HEK293 (cell line): ENCODE measurements at regions not wholly inside any gene's neighbourhood (a gene's known extent, or its start where the extent isn't known, plus 50 kb on each side); places are given as distances from the start of the nearest gene placed in this dataset.
"Not testable (repeated sequence)": the region's sequence is repeated elsewhere in the genome, so short reads cannot be mapped to it uniquely, and the experiment has no call there.

Experiments
- CTCF ChIA-PET: fragments of 350-600 bp; formaldehyde crosslinking; extraction: SDS; loops from one replicate; lab custom pipeline; 2021; ENCODE audit warnings: antibody characterized with exemption; lab: Yijun Ruan, JAX
- POLR2A ChIA-PET: fragments of 300-600 bp; formaldehyde crosslinking; extraction: SDS; loops from one replicate; lab custom pipeline; 2020; ENCODE audit warnings: antibody characterized with exemption, inconsistent platforms; lab: Yijun Ruan, JAX
- H3K27ac ChIP-seq: fragments of 200-500 bp; sonication (Bioruptor generic); 2 replicates; pipeline ENCODE4 v1.5.1; 2014; ENCODE audit warnings: low read depth, low read length, control low read depth, inconsistent platforms; ENCODE audit errors: extremely low read depth
- H3K36me3 ChIP-seq, 2 experiments: fragments of 200-500 bp in 1 of 2; sonication (Bioruptor generic) in 1 of 2; 1 replicate in 1 of 2; 2 replicates in 1 of 2; pipeline ENCODE4 v1.5.1; 2014 to 2017; ENCODE audit warnings: inconsistent platforms in 2 of 2, low read length in 2 of 2; ENCODE audit not compliant: control insufficient read depth in 2 of 2, insufficient read depth in 1 of 2
- H3K4me1 ChIP-seq: fragments of 200-500 bp; sonication (Bioruptor generic); 2 replicates; pipeline ENCODE4 v1.5.1; 2014; ENCODE audit warnings: mild to moderate bottlenecking, low read length, inconsistent platforms; ENCODE audit not compliant: control insufficient read depth, insufficient read depth
- H3K4me3 ChIP-seq: 2 replicates; pipeline ENCODE4 v1.5.1; 2011; ENCODE audit warnings: low read depth, mild to moderate bottlenecking, control low read depth, low read length, moderate library complexity
- H3K9me3 ChIP-seq: fragments of 200-500 bp; sonication (Bioruptor generic); 2 replicates; pipeline ENCODE4 v1.5.1; 2014; ENCODE audit warnings: low read depth, low read length, inconsistent platforms; ENCODE audit not compliant: control insufficient read depth, insufficient read depth
- HOXA7 ChIP-seq: sonication (generic); formaldehyde crosslinking; IDR thresholded peaks from 2 replicates; pipeline ENCODE4 v1.8.1; 2022; ENCODE audit warnings: missing genetic modification reagents, borderline replicate concordance
- KLF8 ChIP-seq: fragments of 450-650 bp; formaldehyde crosslinking; IDR thresholded peaks from 2 replicates; pipeline ENCODE4 v1.5.1; 2016; ENCODE audit warnings: missing biosample characterization, missing genetic modification characterization
- MEIS1 ChIP-seq: sonication (generic); formaldehyde crosslinking; IDR thresholded peaks from 2 replicates; pipeline ENCODE4 v1.8.1; 2022; ENCODE audit warnings: missing genetic modification reagents, mild to moderate bottlenecking, borderline replicate concordance
- MYNN ChIP-seq: fragments of 450-650 bp; formaldehyde crosslinking; IDR thresholded peaks from 2 replicates; pipeline ENCODE4 v1.5.1; 2016; ENCODE audit warnings: missing biosample characterization, missing genetic modification characterization, borderline replicate concordance
- SP7 ChIP-seq: fragments of 450-650 bp; formaldehyde crosslinking; IDR thresholded peaks from 2 replicates; pipeline ENCODE4 v1.5.1; 2016; ENCODE audit warnings: missing biosample characterization, missing genetic modification characterization
- TCF7L2 ChIP-seq: IDR thresholded peaks from 2 replicates; pipeline ENCODE4 v1.6.1; 2011; ENCODE audit warnings: low read depth, mild to moderate bottlenecking, inconsistent platforms, low read length, moderate library complexity, borderline replicate concordance
- WT1 ChIP-seq: fragments of 450-650 bp; formaldehyde crosslinking; IDR thresholded peaks from 2 replicates; pipeline ENCODE4 v1.5.1; 2016; ENCODE audit warnings: missing biosample characterization, missing genetic modification characterization
- ZBTB8A ChIP-seq: fragments of 450-650 bp; formaldehyde crosslinking; IDR thresholded peaks from 2 replicates; pipeline ENCODE4 v1.5.1; 2016; ENCODE audit warnings: missing biosample characterization, missing genetic modification characterization
- ZNF112 ChIP-seq: fragments of 450-650 bp; formaldehyde crosslinking; IDR thresholded peaks from 2 replicates; pipeline ENCODE4 v1.5.0; 2017; ENCODE audit warnings: missing biosample characterization, missing genetic modification characterization
- ZNF266 ChIP-seq: fragments of 450-650 bp; formaldehyde crosslinking; IDR thresholded peaks from 2 replicates; pipeline ENCODE4 v1.5.1; 2016; ENCODE audit warnings: missing biosample characterization, missing genetic modification characterization, low read depth
- ZNF292 ChIP-seq: fragments of 450-650 bp; formaldehyde crosslinking; IDR thresholded peaks from 2 replicates; pipeline ENCODE4 v1.5.1; 2016; ENCODE audit warnings: low read depth, missing biosample characterization, missing genetic modification characterization, borderline replicate concordance
- ZNF626 ChIP-seq: fragments of 450-650 bp; sonication (Bioruptor Pico); formaldehyde crosslinking; IDR thresholded peaks from 2 replicates; pipeline ENCODE4 v1.5.1; 2018; ENCODE audit warnings: missing biosample characterization, missing genetic modification characterization, inconsistent platforms
- ZNF664 ChIP-seq: fragments of 450-650 bp; formaldehyde crosslinking; IDR thresholded peaks from 2 replicates; pipeline ENCODE4 v1.5.1; 2016; ENCODE audit warnings: missing biosample characterization, missing genetic modification characterization
- ZNF701 ChIP-seq: fragments of 450-650 bp; formaldehyde crosslinking; IDR thresholded peaks from 2 replicates; pipeline ENCODE4 v1.5.1; 2016; ENCODE audit warnings: missing biosample characterization, missing genetic modification characterization
- ZNF747 ChIP-seq: fragments of 450-650 bp; formaldehyde crosslinking; IDR thresholded peaks from 2 replicates; pipeline ENCODE4 v1.5.1; 2016; ENCODE audit warnings: missing biosample characterization, missing genetic modification characterization
- ZNF76 ChIP-seq: fragments of 450-650 bp; formaldehyde crosslinking; IDR thresholded peaks from 2 replicates; pipeline ENCODE4; 2016; ENCODE audit warnings: low read depth, missing biosample characterization, missing genetic modification characterization, borderline replicate concordance
- ZSCAN16 ChIP-seq: fragments of 450-650 bp; formaldehyde crosslinking; IDR thresholded peaks from 2 replicates; pipeline ENCODE4 v1.5.1; 2016; ENCODE audit warnings: missing biosample characterization, missing genetic modification characterization
- TF ChIP-seq, protein P1 (sequence below): fragments of 450-650 bp; formaldehyde crosslinking; conservative IDR thresholded peaks from 2 replicates; pipeline ENCODE4 v1.5.1; 2016; ENCODE audit warnings: low read depth, missing biosample characterization, missing genetic modification characterization
- TF ChIP-seq, protein P2 (sequence below): fragments of 450-650 bp; formaldehyde crosslinking; IDR thresholded peaks from 2 replicates; pipeline ENCODE4 v1.5.1; 2016; ENCODE audit warnings: missing biosample characterization, missing genetic modification characterization
- TF ChIP-seq, protein P3 (sequence below): fragments of 450-650 bp; formaldehyde crosslinking; IDR thresholded peaks from 2 replicates; pipeline ENCODE4 v1.5.1; 2016; ENCODE audit warnings: missing biosample characterization, missing genetic modification characterization, borderline replicate concordance

DNA sequence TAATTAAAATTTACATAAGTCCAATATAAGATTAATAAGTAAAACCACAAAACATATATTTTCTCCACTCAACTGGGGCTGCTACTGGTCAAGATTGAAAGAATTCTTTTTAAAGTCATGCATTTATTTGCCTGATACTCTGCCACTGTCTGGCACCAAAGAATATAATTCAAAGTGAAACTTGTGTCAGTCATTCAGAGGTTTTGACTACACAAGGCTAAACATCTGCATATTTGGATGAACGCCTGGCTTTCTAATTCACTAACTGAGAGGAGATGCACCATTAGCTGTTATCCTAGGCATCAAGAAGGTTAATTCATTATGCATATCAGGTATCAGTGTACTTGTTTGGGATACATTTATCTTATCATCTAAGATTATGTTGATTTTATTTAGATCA, 598.5 kb downstream of the CENPC start (continued):
- TF ChIP-seq, protein P1, sequence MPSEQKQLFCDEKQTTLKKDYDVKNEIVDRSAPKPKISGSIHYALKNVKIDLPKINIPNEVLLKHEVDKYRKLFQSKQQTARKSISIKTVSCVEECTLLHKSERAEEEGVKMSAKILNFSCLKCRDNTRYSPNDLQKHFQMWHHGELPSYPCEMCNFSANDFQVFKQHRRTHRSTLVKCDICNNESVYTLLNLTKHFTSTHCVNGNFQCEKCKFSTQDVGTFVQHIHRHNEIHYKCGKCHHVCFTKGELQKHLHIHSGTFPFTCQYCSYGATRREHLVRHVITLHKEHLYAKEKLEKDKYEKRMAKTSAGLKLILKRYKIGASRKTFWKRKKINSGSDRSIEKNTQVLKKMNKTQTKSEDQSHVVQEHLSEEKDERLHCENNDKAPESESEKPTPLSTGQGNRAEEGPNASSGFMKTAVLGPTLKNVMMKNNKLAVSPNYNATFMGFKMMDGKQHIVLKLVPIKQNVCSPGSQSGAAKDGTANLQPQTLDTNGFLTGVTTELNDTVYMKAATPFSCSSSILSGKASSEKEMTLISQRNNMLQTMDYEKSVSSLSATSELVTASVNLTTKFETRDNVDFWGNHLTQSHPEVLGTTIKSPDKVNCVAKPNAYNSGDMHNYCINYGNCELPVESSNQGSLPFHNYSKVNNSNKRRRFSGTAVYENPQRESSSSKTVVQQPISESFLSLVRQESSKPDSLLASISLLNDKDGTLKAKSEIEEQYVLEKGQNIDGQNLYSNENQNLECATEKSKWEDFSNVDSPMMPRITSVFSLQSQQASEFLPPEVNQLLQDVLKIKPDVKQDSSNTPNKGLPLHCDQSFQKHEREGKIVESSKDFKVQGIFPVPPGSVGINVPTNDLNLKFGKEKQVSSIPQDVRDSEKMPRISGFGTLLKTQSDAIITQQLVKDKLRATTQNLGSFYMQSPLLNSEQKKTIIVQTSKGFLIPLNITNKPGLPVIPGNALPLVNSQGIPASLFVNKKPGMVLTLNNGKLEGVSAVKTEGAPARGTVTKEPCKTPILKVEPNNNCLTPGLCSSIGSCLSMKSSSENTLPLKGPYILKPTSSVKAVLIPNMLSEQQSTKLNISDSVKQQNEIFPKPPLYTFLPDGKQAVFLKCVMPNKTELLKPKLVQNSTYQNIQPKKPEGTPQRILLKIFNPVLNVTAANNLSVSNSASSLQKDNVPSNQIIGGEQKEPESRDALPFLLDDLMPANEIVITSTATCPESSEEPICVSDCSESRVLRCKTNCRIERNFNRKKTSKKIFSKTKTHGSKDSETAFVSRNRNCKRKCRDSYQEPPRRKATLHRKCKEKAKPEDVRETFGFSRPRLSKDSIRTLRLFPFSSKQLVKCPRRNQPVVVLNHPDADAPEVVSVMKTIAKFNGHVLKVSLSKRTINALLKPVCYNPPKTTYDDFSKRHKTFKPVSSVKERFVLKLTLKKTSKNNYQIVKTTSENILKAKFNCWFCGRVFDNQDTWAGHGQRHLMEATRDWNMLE (tag by site-specific recombination): no peak
- TF ChIP-seq ZNF747 (tag by site-specific recombination) (no peak), ZBTB8A (tag by site-specific recombination) (no peak), SP7 (no peak), ZNF112 (tag by site-specific recombination) (no peak), ZNF701 (tag by site-specific recombination) (no peak)
- TF ChIP-seq, protein P2, sequence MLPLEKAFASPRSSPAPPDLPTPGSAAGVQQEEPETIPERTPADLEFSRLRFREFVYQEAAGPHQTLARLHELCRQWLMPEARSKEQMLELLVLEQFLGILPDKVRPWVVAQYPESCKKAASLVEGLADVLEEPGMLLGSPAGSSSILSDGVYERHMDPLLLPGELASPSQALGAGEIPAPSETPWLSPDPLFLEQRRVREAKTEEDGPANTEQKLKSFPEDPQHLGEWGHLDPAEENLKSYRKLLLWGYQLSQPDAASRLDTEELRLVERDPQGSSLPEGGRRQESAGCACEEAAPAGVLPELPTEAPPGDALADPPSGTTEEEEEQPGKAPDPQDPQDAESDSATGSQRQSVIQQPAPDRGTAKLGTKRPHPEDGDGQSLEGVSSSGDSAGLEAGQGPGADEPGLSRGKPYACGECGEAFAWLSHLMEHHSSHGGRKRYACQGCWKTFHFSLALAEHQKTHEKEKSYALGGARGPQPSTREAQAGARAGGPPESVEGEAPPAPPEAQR (tag by site-specific recombination): no peak

DNA sequence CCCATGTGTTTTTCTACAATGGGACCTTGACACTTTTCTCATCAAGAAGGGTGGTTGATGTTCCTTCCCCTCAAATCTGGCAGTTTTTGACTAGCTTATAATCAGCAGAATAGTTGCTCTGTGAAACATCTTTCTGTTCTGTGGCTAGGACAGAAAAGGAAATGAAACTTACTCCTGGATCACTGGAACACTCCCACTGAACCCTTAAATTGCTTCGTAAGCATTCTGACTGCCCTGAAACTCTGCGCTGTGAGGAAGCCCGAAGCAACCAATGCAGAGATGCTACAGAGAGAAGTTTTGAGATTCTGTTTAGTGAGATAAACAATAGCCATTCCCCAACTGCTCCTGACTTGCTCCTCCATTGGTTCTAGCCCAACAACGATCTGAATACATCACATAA, 602.2 kb downstream of the CENPC start:
- TF ChIP-seq TCF7L2 (no peak), HOXA7 (no peak), ZSCAN16 (tag by site-specific recombination) (no peak), MYNN (no peak), ZNF701 (tag by site-specific recombination) (no peak), ZNF292 (tag by site-specific recombination) (no peak), WT1 (no peak)
- Histone ChIP-seq H3K4me1 (no peaks in the 10 kb centered on the region), H3K27ac (no peak overlapping the region), H3K4me3 (no peak overlapping the region), H3K9me3 (no peaks in the 10 kb centered on the region), H3K36me3 (no peaks in the 10 kb centered on the region)
- ChIA-PET POLR2A (no interaction called here), CTCF (no interaction called here)

DNA sequence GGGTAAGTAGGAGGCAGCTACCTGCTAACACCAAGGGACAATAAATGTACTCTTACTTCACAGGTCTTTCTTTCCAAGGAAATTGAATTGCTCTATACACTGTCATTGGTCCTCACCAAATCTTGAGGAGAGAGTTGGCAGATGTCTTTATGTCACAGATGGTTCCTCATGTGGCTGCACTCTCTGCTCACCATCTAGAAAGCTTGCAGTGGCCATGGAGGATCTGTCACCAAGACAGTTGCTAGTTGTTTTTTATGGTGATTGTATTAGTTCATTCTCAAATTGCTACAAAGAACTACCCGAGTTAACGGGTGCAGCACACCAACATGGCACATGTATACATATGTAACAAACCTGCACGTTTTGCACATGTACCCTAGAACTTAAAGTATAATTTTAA, 613.3 kb downstream of the CENPC start:
- H3K9me3 ChIP-seq, POLR2A ChIA-PET: not testable (repeated sequence)

DNA sequence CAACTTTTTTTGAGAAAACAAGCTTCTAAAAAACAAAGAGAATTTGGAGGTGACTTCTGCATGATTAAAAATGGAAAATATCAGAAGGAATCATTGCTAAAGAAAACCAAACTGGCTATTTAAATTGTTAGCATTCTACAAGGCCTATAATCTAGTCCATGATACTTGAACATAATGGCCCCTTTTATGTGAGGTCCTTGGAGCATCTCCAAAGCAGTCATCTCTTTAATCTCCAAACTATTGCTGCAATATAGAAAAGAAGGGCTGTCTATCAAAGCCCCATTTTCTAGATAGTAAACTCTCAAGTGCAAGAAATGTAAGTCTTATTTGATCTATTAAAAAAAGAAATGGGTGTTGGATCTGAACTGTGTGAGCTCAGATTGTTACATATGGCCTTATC, 615.1 kb downstream of the CENPC start:
- POLR2A ChIA-PET: no interaction called here
- Histone ChIP-seq H3K4me1 (no peaks in the 10 kb centered on the region), H3K9me3 (no peaks in the 10 kb centered on the region)
- TF ChIP-seq KLF8 (tag by site-specific recombination) (no peak), MEIS1 (no peak), ZNF266 (no peak), ZNF664 (tag by site-specific recombination) (no peak), ZNF626 (tag by site-specific recombination) (no peak), ZNF76 (no peak)
- TF ChIP-seq, protein P3, sequence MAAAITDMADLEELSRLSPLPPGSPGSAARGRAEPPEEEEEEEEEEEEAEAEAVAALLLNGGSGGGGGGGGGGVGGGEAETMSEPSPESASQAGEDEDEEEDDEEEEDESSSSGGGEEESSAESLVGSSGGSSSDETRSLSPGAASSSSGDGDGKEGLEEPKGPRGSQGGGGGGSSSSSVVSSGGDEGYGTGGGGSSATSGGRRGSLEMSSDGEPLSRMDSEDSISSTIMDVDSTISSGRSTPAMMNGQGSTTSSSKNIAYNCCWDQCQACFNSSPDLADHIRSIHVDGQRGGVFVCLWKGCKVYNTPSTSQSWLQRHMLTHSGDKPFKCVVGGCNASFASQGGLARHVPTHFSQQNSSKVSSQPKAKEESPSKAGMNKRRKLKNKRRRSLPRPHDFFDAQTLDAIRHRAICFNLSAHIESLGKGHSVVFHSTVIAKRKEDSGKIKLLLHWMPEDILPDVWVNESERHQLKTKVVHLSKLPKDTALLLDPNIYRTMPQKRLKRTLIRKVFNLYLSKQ (tag by site-specific recombination): no peak
- TF ChIP-seq, all 188 proteins: peak for 0
- H3K4me3 ChIP-seq: no peak overlapping the region
- H3K27ac ChIP-seq: no peak overlapping the region
- CTCF ChIA-PET: no interaction called here
- H3K36me3 ChIP-seq: no peaks in the 10 kb centered on the region

More for the DNA sequence above, 613.3 kb downstream of the CENPC start:
- H3K4me3 ChIP-seq, CTCF ChIA-PET, H3K4me1 ChIP-seq, H3K27ac ChIP-seq, H3K36me3 ChIP-seq: not testable (repeated sequence)
